H1 (cell line): ENCODE measurements at regions not wholly inside any gene's neighbourhood (a gene's known extent, or its start where the extent isn't known, plus 50 kb on each side); places are given as distances from the start of the nearest gene placed in this dataset.

ENCODE experiments used
- CTCF ChIA-PET: fragments of 300-600 bp; sonication (Branson Sonifier 250); formaldehyde crosslinking; loops from one replicate; lab custom pipeline; 2021; ENCODE audit not compliant: partially characterized antibody; lab: Charles Lee
- POLR2A ChIA-PET: fragments of 300-600 bp; sonication (Branson Sonifier 250); formaldehyde crosslinking; loops from one replicate; lab custom pipeline; 2021; ENCODE audit warnings: inconsistent platforms; ENCODE audit not compliant: partially characterized antibody; lab: Charles Lee
- DNase-seq, 2 experiments: peaks; one replicate each; pipeline versions ENCODE4 v3.0.0 to v3.0.0-alpha.2; 2010 to 2022; ENCODE audit warnings: low spot score in 2 of 2, low read depth in 1 of 2, mixed read lengths in 1 of 2
- FAIRE-seq: peaks from 2 replicates; lab custom pipeline; 2011; peaks lifted over from hg19 to GRCh38; lab: Jason Lieb, UNC
- H2AFZ ChIP-seq: 2 replicates; pipeline ENCODE4 v1.8.1; 2012; ENCODE audit warnings: low read length, inconsistent platforms
- H2AK5ac ChIP-seq: 2 replicates; pipeline ENCODE4 v1.6.1; 2013; ENCODE audit warnings: low read depth, low read length
- H2BK120ac ChIP-seq: replicated peaks from 2 replicates; pipeline ENCODE3; 2013; ENCODE audit warnings: low read depth, low read length, inconsistent platforms
- H2BK12ac ChIP-seq: 2 replicates; pipeline ENCODE4 v1.6.1; 2013; ENCODE audit warnings: low read depth, low read length
- H2BK15ac ChIP-seq: 2 replicates; pipeline ENCODE4 v1.6.1; 2013; ENCODE audit warnings: low read length
- H2BK20ac ChIP-seq: 2 replicates; pipeline ENCODE4 v1.6.1; 2013; ENCODE audit warnings: low read length
- H2BK5ac ChIP-seq: 2 replicates; pipeline ENCODE4 v1.6.1; 2013; ENCODE audit warnings: low read depth, low read length
- H3K14ac ChIP-seq: 2 replicates; pipeline ENCODE4 v1.6.1; 2013; ENCODE audit warnings: inconsistent platforms; ENCODE audit not compliant: insufficient read length
- H3K18ac ChIP-seq: 2 replicates; pipeline ENCODE4 v1.6.1; 2013; ENCODE audit warnings: low read length; ENCODE audit errors: extremely low read depth
- H3K23ac ChIP-seq: 2 replicates; pipeline ENCODE4 v1.6.1; 2013; ENCODE audit warnings: inconsistent platforms; ENCODE audit not compliant: insufficient read length
- H3K23me2 ChIP-seq: 2 replicates; pipeline ENCODE4 v1.6.1; 2013; ENCODE audit warnings: low read depth, low read length
- H3K27ac ChIP-seq: 2 replicates; pipeline ENCODE4 v1.6.1; 2011; ENCODE audit warnings: low read depth, low read length, inconsistent platforms
- H3K27me3 ChIP-seq, 4 experiments: replicated peaks in 1 of 4; 1 replicate in 1 of 4; 2 replicates in 3 of 4; pipeline versions ENCODE4 v1.6.1 to v1.8.1; 2011 to 2013; ENCODE audit warnings: low read length in 3 of 4, mild to moderate bottlenecking in 3 of 4, inconsistent platforms in 2 of 4, mixed read lengths in 2 of 4, moderate library complexity in 1 of 4; ENCODE audit not compliant: control insufficient read depth in 3 of 4, insufficient read depth in 3 of 4; ENCODE audit errors: extremely low read depth in 1 of 4
- H3K36me3 ChIP-seq, 4 experiments: 2 replicates each; pipeline versions ENCODE4 v1.6.1 to v1.8.1; 2011 to 2013; ENCODE audit warnings: mild to moderate bottlenecking in 4 of 4, low read length in 3 of 4, moderate library complexity in 2 of 4, control low read depth in 1 of 4, inconsistent platforms in 1 of 4; ENCODE audit not compliant: insufficient read depth in 4 of 4, control insufficient read depth in 2 of 4
- H3K4ac ChIP-seq: replicated peaks from 2 replicates; pipeline ENCODE3; 2013; ENCODE audit warnings: low read length, low read depth, mixed read lengths, inconsistent platforms; ENCODE audit not compliant: insufficient read length
- H3K4me1 ChIP-seq, 4 experiments: replicated peaks in 1 of 4; 1 replicate in 1 of 4; 2 replicates in 3 of 4; pipeline versions ENCODE4 v1.6.1 to v1.8.1; 2011 to 2013; ENCODE audit warnings: low read length in 3 of 4, inconsistent platforms in 2 of 4, mixed read lengths in 1 of 4; ENCODE audit not compliant: insufficient read depth in 4 of 4, control insufficient read depth in 3 of 4
- H3K4me2 ChIP-seq, 2 experiments: 2 replicates each; pipeline versions ENCODE4 v1.6.1 to v1.8.1; 2011 to 2013; ENCODE audit warnings: low read depth in 2 of 2, low read length in 2 of 2, control low read depth in 1 of 2, inconsistent platforms in 1 of 2, mild to moderate bottlenecking in 1 of 2; ENCODE audit not compliant: insufficient read depth in 1 of 2
- H3K4me3 ChIP-seq, 4 experiments: fragments of 200-600, 300-600 bp in 1 of 4; sonication (generic), shearing (Covaris generic), sonication (Bioruptor Twin) in 1 of 4; 2 replicates each; pipeline versions ENCODE4 v1.5.1 to v1.8.1; 2011 to 2016; ENCODE audit warnings: low read length in 4 of 4, low read depth in 3 of 4, control low read depth in 2 of 4, inconsistent platforms in 2 of 4, mild to moderate bottlenecking in 2 of 4, mixed read lengths in 1 of 4, moderate library complexity in 1 of 4; ENCODE audit not compliant: insufficient read depth in 2 of 4; ENCODE audit errors: extremely low read depth in 1 of 4
- H3K56ac ChIP-seq: replicated peaks from 2 replicates; pipeline ENCODE3; 2013; ENCODE audit warnings: low read depth, mild to moderate bottlenecking, mixed read lengths, low read length, inconsistent platforms; ENCODE audit not compliant: insufficient read length
- H3K79me1 ChIP-seq: 2 replicates; pipeline ENCODE4 v1.6.1; 2013; ENCODE audit warnings: low read depth, low read length, control low read depth
- H3K79me2 ChIP-seq, 2 experiments: 2 replicates each; pipeline versions ENCODE4 v1.6.1 to v1.8.1; 2012 to 2013; ENCODE audit warnings: low read length in 2 of 2, mild to moderate bottlenecking in 2 of 2, inconsistent platforms in 1 of 2; ENCODE audit not compliant: insufficient read depth in 2 of 2, control insufficient read depth in 1 of 2
- H3K9ac ChIP-seq, 4 experiments: replicated peaks in 1 of 4; 1 replicate in 1 of 4; 2 replicates in 3 of 4; pipeline versions ENCODE4 v1.6.1 to v1.8.1; 2011 to 2013; ENCODE audit warnings: low read depth in 3 of 4, low read length in 3 of 4, control low read depth in 2 of 4, mild to moderate bottlenecking in 2 of 4, moderate library complexity in 2 of 4, inconsistent platforms in 1 of 4; ENCODE audit errors: extremely low read depth in 1 of 4
- H3K9me3 ChIP-seq, 2 experiments: 2 replicates each; pipeline versions ENCODE4 v1.6.1 to v1.8.1; 2012 to 2013; ENCODE audit warnings: mild to moderate bottlenecking in 2 of 2, moderate library complexity in 2 of 2, control low read depth in 1 of 2, inconsistent platforms in 1 of 2, low read depth in 1 of 2, low read length in 1 of 2, mixed read lengths in 1 of 2; ENCODE audit not compliant: insufficient read depth in 2 of 2
- H4K20me1 ChIP-seq, 2 experiments: replicated peaks in 1 of 2; 2 replicates each; pipeline versions ENCODE3 to v1.8.1; 2011 to 2013; ENCODE audit warnings: inconsistent platforms in 2 of 2, low read length in 2 of 2, mild to moderate bottlenecking in 1 of 2; ENCODE audit not compliant: insufficient read depth in 2 of 2, control insufficient read depth in 1 of 2
- H4K5ac ChIP-seq: 2 replicates; pipeline ENCODE4 v1.6.1; 2013; ENCODE audit warnings: low read length, low read depth, mixed read lengths, inconsistent platforms; ENCODE audit not compliant: insufficient read length
- H4K8ac ChIP-seq: 2 replicates; pipeline ENCODE4 v1.8.0; 2013; ENCODE audit warnings: mild to moderate bottlenecking, moderate library complexity, low read length, inconsistent platforms; ENCODE audit not compliant: insufficient read depth; ENCODE audit errors: extremely low read depth
- H4K91ac ChIP-seq: replicated peaks from 2 replicates; pipeline ENCODE3; 2013; ENCODE audit warnings: low read length, mixed read lengths, inconsistent platforms; ENCODE audit not compliant: insufficient read length
- BCL11A ChIP-seq, 2 experiments: IDR thresholded peaks; one replicate each; pipeline ENCODE4 v1.6.1; 2011; ENCODE audit warnings: low read depth in 2 of 2, low read length in 2 of 2, mild to moderate bottlenecking in 2 of 2
- CBX8 ChIP-seq: fragments of 300-800, 300-1000 bp; sonication (generic); IDR thresholded peaks from 2 replicates; pipeline ENCODE4 v1.7.1; 2016; ENCODE audit warnings: low read depth, low read length, borderline replicate concordance
- CEBPB ChIP-seq: IDR thresholded peaks from 2 replicates; pipeline ENCODE4 v1.6.1; 2012; ENCODE audit warnings: low read depth, low read length
- CHD1 ChIP-seq: IDR thresholded peaks from 2 replicates; pipeline ENCODE4 v1.6.1; 2012; ENCODE audit warnings: low read depth, low read length, improper control_type of control experiment
- CREB1 ChIP-seq: IDR thresholded peaks from 2 replicates; pipeline ENCODE4 v1.6.1; 2012; ENCODE audit warnings: inconsistent platforms
- CTBP2 ChIP-seq: IDR thresholded peaks from 2 replicates; pipeline ENCODE4 v1.7.0; 2011; ENCODE audit warnings: borderline replicate concordance, mild to moderate bottlenecking, moderate library complexity, mixed read lengths, low read length; ENCODE audit not compliant: insufficient read depth, insufficient read length
- E2F6 ChIP-seq: IDR thresholded peaks from 2 replicates; pipeline ENCODE4 v1.6.1; 2012; ENCODE audit warnings: inconsistent platforms
- EGR1 ChIP-seq: IDR thresholded peaks from 2 replicates; pipeline ENCODE4 v1.6.1; 2011; ENCODE audit warnings: low read depth, low read length, borderline replicate concordance
- RBBP5 ChIP-seq: IDR thresholded peaks from 2 replicates; pipeline ENCODE4 v1.7.1; 2012; ENCODE audit warnings: low read depth, mild to moderate bottlenecking, inconsistent platforms, low read length, moderate library complexity, borderline replicate concordance
- RNF2 ChIP-seq: fragments of 200-900, 300-1000 bp; sonication (generic); IDR thresholded peaks from 2 replicates; pipeline ENCODE4 v1.7.1; 2016; ENCODE audit warnings: borderline replicate concordance, low read depth, mild to moderate bottlenecking, antibody characterized with exemption, low read length; ENCODE audit not compliant: poor library complexity, severe bottlenecking; ENCODE audit errors: missing control alignments
- RXRA ChIP-seq: IDR thresholded peaks from 2 replicates; pipeline ENCODE4 v1.6.1; 2011; ENCODE audit warnings: low read depth, mild to moderate bottlenecking, low read length, moderate library complexity; ENCODE audit not compliant: insufficient read depth
- SIRT6 ChIP-seq: IDR thresholded peaks from one replicate; pipeline ENCODE4 v1.7.1; 2012; ENCODE audit warnings: low read length, inconsistent platforms
- TBP ChIP-seq: IDR thresholded peaks from 2 replicates; pipeline ENCODE4 v1.6.1; 2011; ENCODE audit warnings: low read depth, low read length, improper control_type of control experiment
- TEAD4 ChIP-seq: IDR thresholded peaks from 2 replicates; pipeline ENCODE4 v1.6.1; 2012; ENCODE audit warnings: low read depth, low read length, inconsistent platforms, mixed read lengths
- WGBS, 2 experiments: shearing (Covaris generic) in 1 of 2; methylation state at CpG; one replicate each; pipeline versions ENCODE4 v1.1.6 to v1.1.7; 2013 to 2015; ENCODE audit warnings: low lambda C conversion rate in 2 of 2, mixed read lengths in 2 of 2, inconsistent platforms in 1 of 2, low coverage in 1 of 2, missing lambda C conversion rate in 1 of 2; ENCODE audit not compliant: insufficient replicate concordance in 2 of 2, insufficient coverage in 1 of 2, insufficient read length in 1 of 2; ENCODE audit errors: extremely low coverage in 1 of 2, missing lambda C conversion rate in 1 of 2; 5-methylcytosine and 5-hydroxymethylcytosine counted together

GRCh38 chr14:26987744-26988363 lies 390.0 kb upstream of the NOVA1 start:
- Histone ChIP-seq H3K36me3 (no peaks in the 10 kb centered on the region), H3K4me2 (no peak overlapping the region), H3K4me1 (no peaks in the 10 kb centered on the region; a peak in 1 of 7 replicates), H3K4ac (no peak overlapping the region), H3K23ac (no peak overlapping the region), H2BK5ac (no peak overlapping the region), H2BK120ac (no peak overlapping the region), H3K23me2 (no peaks in the 10 kb centered on the region), H2AFZ (peak overlapping the region; percentile 55), H4K20me1 (no peaks in the 10 kb centered on the region), H2BK12ac (no peak overlapping the region), H2BK15ac (no peak overlapping the region), H3K79me2 (no peaks in the 10 kb centered on the region), H3K79me1 (no peaks in the 10 kb centered on the region), H2BK20ac (no peak overlapping the region), H4K5ac (no peak overlapping the region), H2AK5ac (no peak overlapping the region), H3K9ac (no peak overlapping the region), H3K56ac (no peak overlapping the region), H3K14ac (no peak overlapping the region), H4K91ac (no peak overlapping the region), H3K18ac (no peak overlapping the region), H3K4me3 (no peak overlapping the region), H3K9me3 (no peaks in the 10 kb centered on the region), H3K27me3 (no peaks in the 10 kb centered on the region), H4K8ac (no peak overlapping the region), H3K27ac (no peak overlapping the region)
- FAIRE-seq (no peak), DNase-seq (no peak)
- ChIA-PET POLR2A (no interaction called here), CTCF (no interaction called here)
- 87% methylated on average over 7 of the region's 7 CpGs; no CpG with 5 or more reads in 1 of the 2 experiments for WGBS, 2 experiments
- no peak for TF ChIP-seq BCL11A (IDR thresholded peaks at IDR 0.05; ENCODE audit: low read depth in 2 of 2, low read length in 2 of 2)
- TF ChIP-seq SIRT6 = no peak
- no peak for TF ChIP-seq TBP
- no peak for TF ChIP-seq CBX8
- no peak for TF ChIP-seq CREB1
- TF ChIP-seq RXRA = no peak
- no peak for TF ChIP-seq RNF2
- no peak for TF ChIP-seq CTBP2
- no peak for TF ChIP-seq CEBPB
- no peak for TF ChIP-seq E2F6
- no peak for TF ChIP-seq TEAD4
- TF ChIP-seq EGR1 = no peak
- no peak for TF ChIP-seq CHD1
- no peak for TF ChIP-seq RBBP5
